ENCODE measurements at regions not wholly inside any gene's neighbourhood (a gene's known extent, or its start where the extent isn't known, plus 50 kb on each side); places are given as distances from the start of the nearest gene placed in this dataset.
A peak's percentile ranks its signal among the peaks of the same experiment; 100 is the strongest.
"Not testable (repeated sequence)": the region's sequence is repeated elsewhere in the genome, so short reads cannot be mapped to it uniquely, and the experiment has no call there.

DNA sequence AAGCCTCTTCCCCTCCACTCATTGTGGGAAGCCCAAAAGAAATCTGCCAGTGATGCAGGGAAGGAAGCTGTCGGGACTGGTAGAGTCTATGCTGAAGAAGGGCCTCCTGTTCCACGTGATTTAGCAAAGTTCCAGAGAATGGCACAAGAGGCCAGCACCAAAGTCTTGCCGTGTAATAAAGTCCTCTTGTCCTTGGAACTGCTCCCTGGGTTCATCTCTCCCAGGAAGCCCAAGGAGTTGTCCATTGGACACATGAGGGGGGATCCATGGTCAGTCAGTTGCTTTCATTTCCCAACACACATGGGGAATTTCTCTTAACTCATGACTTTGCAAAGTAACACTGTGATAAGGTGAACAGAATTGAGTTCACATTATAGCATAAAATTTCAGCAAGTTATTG lies 116.1 kb upstream of the RAB4A start:
- DNase-seq (ENCODE audit: low spot score) = no peak

DNA sequence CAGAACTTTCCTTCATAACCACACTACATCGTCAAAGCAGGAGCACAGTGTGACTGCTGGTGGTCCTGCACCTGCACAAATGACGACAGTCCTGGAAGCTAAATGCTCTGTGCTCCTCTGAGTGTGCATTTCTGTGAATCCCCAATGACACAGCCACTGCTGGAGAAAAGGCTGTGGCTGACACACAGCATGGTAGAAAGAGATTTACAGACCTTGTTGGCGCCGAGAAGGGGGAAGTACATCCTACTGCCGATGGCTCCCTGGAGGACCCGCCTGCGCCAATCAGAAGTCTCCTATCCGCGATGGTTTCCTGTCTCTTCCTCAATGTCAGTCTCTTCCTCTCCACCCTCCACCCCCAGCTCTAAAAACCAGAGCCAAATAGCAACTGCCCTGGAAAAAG lies 115.4 kb upstream of the RAB4A start:
- DNase-seq (ENCODE audit: low spot score) = no peak

- peak; percentile 22 for DNase-seq (ENCODE audit: low spot score)
These were observed 114.0 kb upstream of the RAB4A start for GRCh38 chr1:229156872-229157271.

DNA sequence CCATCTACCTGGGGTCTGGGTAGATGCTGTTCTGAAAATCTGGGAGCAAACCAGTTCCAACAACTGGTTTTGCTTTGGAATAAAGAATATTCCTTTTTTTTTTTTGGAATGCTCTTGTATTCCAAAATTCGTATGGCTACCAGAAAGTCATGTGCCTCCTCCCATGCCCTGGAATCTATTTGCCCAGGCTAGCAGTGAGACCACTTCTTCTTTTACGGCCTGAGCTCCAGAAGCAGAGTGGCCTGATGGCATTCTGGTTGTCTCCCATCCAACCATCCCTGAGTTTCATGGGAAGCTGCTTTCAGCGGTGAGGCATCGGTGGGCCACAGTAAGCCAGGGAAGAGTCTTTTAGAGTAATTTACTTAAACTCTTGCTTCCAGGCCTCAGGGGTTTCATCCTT lies 113.4 kb upstream of the RAB4A start:
- DNase-seq (ENCODE audit: low spot score) = no peak

DNA sequence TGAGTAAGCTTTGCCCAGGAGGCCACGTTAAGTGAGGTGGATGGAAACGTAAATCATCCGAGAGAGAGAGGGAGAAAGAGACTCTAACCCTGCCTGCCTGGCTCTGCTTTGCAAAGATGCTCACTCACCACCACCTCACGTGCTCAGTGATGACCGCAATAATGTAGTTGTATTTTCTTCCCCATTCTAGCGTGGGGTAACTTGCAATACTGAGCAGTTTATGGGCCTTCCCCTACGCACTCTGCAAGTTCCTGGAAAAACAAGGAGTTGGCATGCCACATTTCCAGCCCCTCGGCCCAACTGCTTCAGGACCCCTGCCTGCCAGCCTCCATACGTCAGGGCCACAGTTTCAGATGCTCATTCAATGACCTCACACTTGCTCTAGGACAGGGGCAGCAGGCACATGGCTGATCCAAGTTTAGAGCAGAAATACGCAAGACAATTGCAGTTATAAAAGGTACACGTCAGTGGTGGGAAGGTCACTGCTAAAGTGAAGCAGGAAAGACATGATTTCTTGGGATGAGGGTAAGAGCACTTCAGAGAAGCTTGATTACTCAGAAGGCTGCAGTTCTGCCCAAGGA lies 112.5 kb upstream of the RAB4A start:
- DNase-seq (ENCODE audit: low spot score) = peak; percentile 44

- DNase-seq (ENCODE audit: low spot score) = no peak
These were observed 112.0 kb upstream of the RAB4A start for GRCh38 chr1:229158927-229159326.

DNA sequence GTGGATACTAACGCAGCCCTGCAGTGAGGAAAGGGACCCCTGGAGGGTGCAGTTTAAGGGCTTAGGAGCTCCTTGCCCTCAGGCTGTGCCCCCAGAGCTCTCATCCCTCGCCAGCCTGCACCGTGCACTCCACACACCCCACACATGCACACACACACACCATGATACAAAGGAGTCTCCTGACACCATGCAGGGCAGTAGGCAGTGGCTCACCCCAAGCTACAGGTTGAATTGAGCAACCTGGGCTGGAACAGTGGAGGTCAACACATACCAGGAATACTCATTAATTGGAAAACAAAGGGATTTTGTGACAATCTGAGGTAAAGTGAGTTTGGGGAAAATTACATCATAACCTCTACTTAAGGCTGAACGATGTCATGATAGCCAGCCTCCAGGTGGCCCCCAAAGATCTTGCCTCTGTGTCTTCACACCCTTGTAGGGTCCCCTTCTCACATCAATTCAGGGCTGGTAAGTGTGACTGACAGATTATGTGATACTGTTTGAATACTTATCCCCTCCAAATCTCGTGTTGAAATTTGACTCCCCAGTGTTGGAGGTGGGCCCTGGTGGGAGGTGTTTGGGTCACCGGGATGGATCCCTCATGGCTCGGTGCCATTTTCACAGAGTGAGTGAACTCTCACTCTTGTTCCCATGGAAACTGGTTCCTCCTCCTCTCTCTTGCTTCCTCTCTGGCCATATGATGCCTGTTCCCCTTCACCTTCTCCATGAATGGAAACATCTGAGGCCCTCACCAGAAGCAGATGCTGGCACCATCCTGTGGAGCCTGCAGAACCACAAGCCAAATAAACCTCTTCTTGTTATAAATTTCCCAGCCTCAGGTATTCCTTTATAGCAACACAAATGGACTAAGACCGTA lies 111.0 kb upstream of the RAB4A start:
- no peak for DNase-seq (ENCODE audit: low spot score)

DNA sequence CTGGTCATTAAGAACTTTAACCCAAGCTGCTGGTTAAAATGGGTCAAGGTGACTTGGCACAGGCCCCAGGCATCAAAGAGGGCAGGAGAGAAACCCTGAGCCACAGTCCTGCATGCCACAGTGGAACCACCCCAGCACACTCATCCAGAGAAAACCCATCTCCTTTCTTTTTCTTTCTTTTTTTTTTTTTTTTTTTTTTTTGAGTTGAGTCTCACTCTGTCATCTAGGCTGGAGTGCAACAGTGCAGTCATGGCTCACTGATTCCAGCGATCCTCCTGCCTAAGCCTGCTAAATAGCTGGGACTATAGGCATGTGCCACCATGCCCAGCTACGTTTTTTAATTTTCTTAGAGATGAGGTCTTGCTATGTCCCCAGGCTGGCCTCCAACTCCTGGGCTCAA lies 109.2 kb upstream of the RAB4A start:
- DNase-seq (ENCODE audit: low spot score) = no peak

GRCh38 chr1:229162825-229163515 lies 107.9 kb upstream of the RAB4A start:
- DNase-seq (ENCODE audit: low spot score) = no peak

GRCh38 chr1:229164348-229164747 lies 106.6 kb upstream of the RAB4A start:
- DNase-seq (ENCODE audit: low spot score) = peak; percentile 20

DNA sequence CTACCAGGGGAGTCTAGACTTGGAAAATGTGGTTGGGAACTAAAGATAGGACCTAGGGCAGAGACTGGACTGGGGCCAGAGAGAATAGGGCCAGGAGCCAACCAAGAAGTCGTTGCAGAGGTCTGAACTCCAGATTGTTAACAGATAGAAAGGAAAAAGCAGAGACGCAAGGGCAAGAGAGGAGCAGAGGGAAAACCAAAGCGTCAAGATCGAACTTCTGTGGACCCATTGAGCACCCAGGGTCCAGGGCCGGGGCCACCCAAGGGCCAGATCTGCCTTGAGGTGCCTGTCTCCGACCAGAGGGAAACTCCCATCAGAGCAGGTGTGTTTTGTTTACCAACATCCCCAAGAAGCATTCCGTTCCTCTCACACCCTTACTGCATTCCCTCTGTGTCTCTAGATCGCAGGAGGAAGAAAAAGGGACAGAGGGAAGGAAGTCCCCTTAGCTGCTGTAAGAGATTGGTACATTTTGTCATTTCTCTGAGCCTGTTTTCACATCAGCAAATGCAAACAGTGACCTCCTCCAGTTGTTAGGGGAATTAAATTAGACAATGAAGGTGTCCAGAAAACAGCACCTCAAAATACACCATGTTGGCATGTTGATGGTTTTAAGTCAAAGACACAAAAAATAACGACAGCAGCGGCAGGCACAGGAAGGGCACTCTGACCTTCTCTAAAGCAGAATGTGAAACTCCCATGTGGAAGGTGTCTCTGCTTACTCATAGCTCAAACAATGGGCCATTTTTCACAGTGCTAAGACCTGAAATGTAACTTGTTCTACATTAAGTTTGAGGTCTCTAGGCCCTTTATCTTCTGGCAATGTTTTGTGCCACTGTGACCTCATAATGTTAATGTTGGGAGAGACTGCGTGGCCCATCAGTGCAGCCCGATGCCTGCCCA lies 105.8 kb upstream of the RAB4A start:
- peak; percentile 83 for DNase-seq (ENCODE audit: low spot score)

GRCh38 chr1:229167318-229167717 lies 103.6 kb upstream of the RAB4A start:
- DNase-seq (ENCODE audit: low spot score) = no peak

DNA sequence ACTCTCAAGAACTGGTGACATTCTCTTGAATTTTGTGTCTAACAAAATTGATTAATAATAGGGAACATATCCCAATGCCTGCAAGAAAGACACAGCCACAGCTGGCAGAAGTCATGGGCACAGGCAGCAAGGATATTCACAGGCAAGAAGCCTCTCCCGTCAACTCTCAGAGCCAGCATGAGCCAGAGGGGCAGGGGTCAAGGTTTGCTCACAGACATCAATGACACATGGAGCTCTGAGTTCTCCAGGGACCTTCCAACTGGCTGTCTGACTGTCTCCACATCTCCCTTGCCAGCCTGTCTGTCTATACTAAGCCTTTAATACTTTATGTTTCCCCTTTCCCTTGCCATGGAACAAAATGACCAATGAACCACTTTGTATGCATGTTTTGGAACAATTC lies 101.5 kb upstream of the RAB4A start:
- DNase-seq (ENCODE audit: low spot score) = no peak

DNA sequence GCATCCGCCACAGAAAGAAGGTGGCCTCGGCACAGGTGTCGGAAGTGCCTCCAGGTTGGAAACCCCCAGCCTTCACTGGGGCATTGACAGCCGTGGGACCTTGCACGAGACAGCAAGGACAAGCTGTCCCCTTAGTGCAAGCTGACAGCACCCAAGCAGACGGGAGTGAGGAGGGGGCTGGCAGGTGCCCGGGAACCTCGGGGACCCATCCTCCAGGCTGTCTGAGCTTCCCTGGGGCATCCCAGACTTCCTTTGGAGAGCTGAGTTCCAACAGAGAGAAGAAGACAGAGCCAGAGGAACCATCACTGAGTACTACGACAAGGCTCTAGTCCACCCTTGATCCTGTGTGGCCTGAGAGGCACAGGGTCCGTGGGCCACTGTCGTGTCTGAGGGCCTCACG lies 100.6 kb upstream of the RAB4A start:
- no peak for DNase-seq (ENCODE audit: low spot score)

DNA sequence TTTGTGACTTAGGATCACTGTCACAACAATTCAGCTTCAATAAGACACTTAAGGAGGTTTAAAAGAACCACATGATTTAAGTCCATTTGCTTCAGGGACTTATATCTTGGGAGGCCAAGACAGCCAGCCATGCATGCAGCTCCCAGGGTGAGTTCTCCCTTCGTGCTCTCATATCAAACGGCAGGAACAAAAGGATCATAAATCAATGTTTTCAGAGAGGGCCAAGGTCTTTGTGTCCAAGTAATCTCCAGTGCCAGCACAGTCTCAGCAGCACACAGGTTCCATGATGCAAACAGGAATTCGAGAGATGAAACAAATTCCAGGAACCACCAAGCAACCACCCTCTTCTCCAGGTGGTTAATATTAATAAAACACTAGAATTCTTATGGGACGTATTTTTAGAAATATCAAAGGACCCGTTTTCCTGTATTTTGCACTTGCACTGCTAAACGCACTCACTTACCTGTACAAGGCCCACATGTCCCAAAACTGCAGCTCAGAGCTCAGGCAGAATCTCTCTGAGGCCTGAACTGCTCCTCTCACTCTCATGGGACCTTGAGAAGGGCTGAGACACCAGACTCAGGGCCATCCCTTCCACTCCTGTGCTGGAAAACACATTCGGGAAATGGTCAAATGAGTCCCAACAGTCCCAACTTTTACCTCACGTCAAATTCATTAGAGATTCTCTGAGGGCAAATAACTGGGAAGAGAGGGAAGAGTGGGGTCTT lies 100.0 kb upstream of the RAB4A start:
- DNase-seq (ENCODE audit: low spot score) = peak; percentile 25

DNA sequence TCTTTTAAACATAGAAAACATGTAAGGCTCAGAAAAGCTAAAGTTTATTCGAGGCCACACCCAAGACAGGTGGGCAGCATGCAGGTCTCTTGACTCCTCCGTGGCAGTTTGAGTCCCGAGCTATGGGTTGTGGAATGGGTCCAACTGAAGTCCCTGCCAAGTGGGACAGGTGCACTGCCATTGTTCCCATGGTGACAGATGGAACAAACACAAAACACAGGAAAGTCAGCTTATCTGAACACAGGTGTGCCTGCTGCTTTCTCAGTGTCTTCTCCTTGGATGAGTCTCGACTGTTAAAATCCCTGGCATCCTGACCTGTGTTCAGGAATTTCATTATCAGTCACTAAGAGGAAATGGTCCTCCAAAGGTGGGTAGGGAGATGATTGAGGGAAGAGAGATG lies 99.0 kb upstream of the RAB4A start:
- DNase-seq (ENCODE audit: low spot score) = peak; percentile 76

GRCh38 chr1:229173491-229174476 lies 97.1 kb upstream of the RAB4A start:
- DNase-seq (ENCODE audit: low spot score) = not testable (repeated sequence)

DNA sequence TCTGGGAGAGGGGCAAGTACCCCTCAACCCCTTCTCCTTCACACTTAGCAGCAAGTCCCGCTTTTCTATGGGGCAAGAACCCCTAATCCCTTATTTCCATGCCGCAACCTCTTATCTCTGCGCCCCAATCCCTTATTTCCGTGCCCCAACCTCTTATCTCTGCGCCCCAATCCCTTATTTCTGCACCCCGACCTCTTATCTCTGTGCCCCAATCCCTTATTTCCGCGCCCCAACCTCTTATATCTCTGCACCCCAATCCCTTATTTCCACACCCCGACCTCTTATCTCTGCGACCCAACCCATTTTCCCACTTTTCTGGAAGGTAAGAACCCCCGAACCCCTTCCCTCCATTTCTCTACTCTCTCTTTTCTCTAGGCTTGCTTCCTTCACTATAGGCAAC lies 95.6 kb upstream of the RAB4A start:
- DNase-seq (ENCODE audit: low spot score) = not testable (repeated sequence)

DNA sequence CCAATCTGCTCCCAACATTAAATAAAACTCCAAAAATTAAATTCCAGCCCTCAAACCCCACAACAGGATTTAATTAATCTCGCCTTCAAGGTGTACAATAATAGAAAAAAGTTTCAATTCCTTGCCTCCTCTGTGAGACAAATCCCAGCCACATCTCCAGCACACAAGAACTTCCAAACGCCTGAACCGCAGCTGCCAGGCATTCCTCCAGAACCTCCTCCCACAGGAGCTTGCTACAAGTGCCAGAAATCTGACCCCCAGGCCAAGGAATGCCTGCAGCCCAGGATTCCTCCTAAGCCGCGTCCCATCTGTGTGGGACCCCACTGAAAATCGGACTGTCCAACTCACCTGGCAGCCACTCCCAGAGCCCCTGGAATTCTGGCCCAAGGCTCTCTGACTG lies 94.5 kb upstream of the RAB4A start:
- DNase-seq (ENCODE audit: low spot score) = not testable (repeated sequence)

- DNase-seq (ENCODE audit: low spot score) = no peak
These were observed 90.8 kb upstream of the RAB4A start for GRCh38 chr1:229180161-229180560.

Measured in mucosa of gallbladder (tissue), 1 donor.